Loucy (cell line): ENCODE measurements at regions not wholly inside any gene's neighbourhood (a gene's known extent, or its start where the extent isn't known, plus 50 kb on each side); places are given as distances from the start of the nearest gene placed in this dataset.

Source experiments
- CTCF ChIP-seq: fragments of 200-600 bp; sonication (generic); conservative IDR thresholded peaks from 2 replicates; pipeline ENCODE4 v1.5.1; 2014; ENCODE audit warnings: mild to moderate bottlenecking, antibody characterized with exemption, low read length
- EZH2phosphoT487 ChIP-seq: fragments of 200-600 bp; IDR thresholded peaks from 2 replicates; pipeline ENCODE4 v1.6.1; 2018; ENCODE audit warnings: antibody characterized with exemption, mild to moderate bottlenecking, moderate library complexity, borderline replicate concordance

GRCh38 chr14:54241517-54241916, 155.3 kb upstream of the CDKN3 start:
- TF ChIP-seq CTCF (no peak), EZH2phosphoT487 (no peak)
